ENCODE measurements at regions not wholly inside any gene's neighbourhood (a gene's known extent, or its start where the extent isn't known, plus 50 kb on each side); places are given as distances from the start of the nearest gene placed in this dataset.

DNA sequence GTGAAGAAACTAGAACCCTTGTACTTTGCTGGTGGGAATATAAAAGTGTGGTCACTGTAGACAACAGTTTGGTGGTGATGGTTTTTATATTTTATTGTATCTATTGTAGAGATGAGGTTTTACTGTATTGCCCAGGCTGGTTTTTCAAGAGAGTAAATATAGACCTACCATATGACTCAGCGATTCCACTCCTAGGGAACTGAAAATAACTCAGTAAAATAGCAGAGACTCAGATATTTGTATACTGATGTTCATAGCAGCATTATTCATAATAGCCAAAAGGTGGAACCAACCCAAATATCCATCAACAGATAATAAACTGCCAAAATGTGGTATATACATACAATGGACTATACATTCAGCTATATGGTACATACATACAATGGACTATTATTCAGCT, 68.8 kb upstream of the IL12A start:
- intact Hi-C loops (cut with DNase I): no loop called here
- DNase-seq (ENCODE audit: low spot score): no peak

DNA sequence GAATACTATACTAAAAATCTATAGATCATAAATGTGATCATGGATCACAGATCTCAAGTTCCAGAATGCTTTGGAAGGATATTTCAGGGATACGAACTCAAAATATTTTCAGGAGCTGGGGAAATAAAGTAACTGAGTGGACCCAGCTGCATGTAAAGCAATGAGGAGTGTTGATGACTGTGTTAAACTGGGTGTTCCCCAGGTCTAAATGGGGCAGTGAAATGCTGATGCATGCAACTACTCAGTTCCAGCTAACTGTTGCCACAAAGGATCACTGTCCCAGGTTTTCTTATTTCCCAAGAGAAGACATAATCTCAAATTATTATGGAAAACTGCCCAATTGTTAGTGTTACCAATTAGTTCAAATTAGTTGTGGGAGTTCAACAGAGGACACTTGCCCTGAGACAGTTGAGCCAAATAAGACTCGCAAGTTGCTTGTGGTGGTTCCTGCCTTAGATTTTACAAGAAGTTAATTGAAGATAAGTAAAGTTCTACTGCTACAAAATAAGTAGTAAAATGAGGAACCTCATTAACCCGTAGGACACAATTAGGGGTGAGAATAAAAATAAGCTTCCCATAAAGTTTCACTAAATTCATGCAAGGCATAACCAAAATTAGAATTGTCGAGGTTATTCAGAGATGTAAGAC, 66.3 kb upstream of the IL12A start:
- no peak for DNase-seq (ENCODE audit: low spot score)
- intact Hi-C loops (cut with DNase I): no loop called here

DNA sequence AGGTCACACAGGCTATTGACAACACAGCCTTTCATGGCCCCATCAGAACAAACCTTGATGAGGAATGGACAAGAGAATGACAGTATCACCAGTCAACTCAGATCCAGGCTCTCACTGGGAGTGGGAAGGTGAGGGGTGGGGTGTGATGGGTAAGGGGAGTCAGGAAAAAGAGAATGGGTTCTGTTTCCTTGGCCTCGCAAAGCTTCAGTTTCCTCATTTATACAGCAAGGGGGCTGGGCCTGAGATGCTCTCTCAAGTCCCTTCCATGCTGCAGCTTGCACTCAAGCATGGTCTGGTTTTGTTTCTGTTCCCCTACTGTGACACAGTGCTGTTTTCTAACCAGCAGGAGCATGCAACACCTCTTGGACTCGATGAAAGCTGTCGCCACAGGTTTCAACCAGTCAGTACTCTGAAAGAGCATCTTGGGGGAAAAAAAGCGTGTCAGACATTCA, 65.7 kb upstream of the IL12A start:
- no peak for DNase-seq (ENCODE audit: low spot score)
- intact Hi-C loops (cut with DNase I): no loop called here

DNA sequence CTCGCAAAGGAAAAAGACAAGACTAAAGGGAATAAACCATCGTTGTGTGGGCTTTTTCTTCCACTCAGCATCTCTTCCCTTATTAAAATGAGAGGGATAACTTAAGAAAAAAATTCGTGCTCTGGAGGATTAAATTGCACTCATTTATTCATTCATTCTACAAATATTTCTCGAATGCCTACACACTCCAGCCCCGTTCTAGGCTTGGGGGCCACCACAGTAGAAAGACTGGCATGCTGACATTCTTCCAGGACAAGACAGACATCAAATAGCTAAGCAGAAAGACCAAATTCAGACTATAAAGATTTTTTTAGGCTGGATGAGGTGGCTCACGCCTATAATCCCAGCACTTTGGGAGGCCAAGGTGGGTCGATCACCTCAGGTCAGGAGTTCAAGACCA, 65.3 kb upstream of the IL12A start:
- no peak for DNase-seq (ENCODE audit: low spot score)
- intact Hi-C loops (cut with DNase I): no loop called here

DNA sequence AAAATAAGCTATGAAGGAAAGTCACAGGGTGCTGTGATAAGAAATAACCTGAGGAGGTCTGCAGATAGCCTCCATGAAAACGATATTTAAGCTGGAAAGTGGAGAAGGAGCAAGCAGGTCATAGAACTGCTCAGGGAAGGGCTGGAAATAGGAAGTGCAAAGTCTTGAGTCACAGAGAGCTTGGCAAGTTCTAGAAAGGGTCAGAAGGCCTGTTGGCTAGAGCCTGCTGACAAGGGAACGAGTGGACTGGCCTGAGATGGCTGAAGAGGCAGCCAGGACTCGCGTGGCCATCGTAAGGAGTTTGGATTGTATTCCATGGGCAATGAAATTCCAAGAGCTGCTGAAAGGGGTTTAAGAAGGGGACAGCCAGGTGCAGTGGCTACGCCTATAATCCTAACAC, 64.7 kb upstream of the IL12A start:
- DNase-seq (ENCODE audit: low spot score): no peak
- intact Hi-C loops (cut with DNase I): no loop called here

DNA sequence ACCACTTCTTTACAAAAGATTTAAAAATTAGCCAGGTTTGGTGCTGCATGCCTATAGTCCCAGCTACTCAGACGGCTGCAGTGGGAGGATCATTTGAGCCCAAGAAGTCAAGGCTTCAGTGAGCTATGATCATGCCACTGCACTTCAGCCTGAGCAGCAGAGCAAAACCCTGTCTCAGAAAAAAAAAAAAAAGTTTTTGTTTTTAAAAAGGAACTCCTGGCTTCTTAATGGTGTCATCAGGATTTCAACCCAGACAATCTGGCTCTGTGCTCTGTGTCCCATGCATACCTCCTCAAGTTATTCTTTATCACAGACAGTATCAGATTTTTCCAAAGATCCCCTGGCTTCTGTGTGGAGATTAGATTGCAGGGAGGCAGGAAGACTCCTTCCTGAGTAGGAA, 64.2 kb upstream of the IL12A start:
- DNase-seq (ENCODE audit: low spot score): no peak
- intact Hi-C loops (cut with DNase I): no loop called here

DNA sequence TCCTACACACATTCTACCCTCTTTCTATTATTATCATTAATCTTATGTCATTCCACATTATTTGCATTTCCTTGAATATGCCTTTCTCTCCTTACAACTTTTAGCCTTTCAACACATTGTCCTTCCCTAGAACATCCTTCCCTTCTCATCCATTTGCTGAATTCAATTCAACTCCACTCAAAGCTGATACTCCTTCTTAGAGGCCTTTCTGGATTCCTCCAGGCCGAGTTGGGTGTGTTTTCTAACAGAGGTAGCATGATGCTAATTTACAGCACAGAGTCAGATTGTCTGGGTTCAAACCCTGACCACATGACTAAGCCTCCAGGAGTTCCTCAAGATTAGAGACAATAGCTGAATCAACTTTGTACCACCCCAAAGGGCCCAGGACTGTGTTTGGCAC, 63.4 kb upstream of the IL12A start:
- DNase-seq (ENCODE audit: low spot score): no peak
- intact Hi-C loops (cut with DNase I): no loop called here

DNA sequence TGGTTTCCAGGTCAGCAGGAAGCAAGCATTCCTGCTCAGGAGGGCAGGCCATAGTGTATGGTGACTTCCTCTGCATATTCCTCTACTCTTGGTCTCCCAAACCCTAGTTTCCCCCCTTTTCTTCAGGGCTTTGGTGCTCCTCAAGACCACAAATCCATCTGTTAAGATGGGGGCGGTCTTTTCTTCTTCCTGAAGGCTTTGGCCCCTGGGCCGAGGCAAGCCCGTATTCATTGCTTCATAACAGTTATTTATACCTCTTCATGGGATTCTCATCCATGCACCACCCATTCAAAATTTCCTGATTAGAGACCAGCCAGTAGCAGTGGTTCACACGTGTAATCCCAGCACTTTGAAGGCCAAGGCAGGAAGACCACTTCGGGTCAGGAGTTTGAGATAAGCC, 62.1 kb upstream of the IL12A start:
- no peak for DNase-seq (ENCODE audit: low spot score)
- intact Hi-C loops (cut with DNase I): no loop called here

DNA sequence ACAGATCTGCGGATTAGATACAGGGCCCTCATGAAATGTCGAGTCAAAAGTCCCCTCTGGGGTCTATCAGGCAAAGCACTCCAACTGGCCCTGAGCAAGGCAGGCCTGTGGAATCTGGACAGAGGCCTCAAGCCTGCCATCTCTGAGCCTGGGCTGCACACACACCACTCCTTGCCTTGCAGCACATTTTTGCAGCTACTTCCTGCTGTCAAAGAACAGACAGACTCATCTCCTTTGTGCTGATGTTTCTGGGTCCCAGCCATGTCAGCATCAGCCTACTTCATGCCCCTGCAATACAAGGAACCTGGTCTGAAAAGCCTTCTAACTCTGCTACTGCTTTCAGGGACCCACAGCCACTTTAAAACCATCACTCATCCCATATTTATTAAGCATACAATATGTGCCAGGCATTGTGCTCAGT, 60.6 kb upstream of the IL12A start:
- intact Hi-C loops (cut with DNase I): no loop called here
- no peak for DNase-seq (ENCODE audit: low spot score)

DNA sequence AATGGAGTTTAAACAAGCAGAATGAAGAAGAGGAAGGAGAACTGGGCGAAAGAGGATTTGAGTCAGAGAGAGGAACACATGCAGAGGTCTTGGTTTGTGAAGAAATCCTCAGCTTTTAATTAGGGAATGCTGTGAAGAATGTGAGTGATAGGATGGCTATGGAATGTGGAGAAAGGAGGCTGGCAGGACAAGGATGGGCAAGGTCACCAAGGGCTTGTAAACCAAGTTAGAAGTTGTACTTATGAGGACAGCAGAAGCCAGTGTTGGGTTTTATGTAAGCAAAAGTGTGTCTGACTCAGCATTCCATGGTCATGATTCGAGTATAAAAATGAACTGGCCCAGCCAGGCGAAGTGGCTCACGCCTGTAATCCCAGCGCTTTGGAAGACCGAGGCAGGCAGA, 60.0 kb upstream of the IL12A start:
- no peak for DNase-seq (ENCODE audit: low spot score)
- intact Hi-C loops (cut with DNase I): no loop called here

DNA sequence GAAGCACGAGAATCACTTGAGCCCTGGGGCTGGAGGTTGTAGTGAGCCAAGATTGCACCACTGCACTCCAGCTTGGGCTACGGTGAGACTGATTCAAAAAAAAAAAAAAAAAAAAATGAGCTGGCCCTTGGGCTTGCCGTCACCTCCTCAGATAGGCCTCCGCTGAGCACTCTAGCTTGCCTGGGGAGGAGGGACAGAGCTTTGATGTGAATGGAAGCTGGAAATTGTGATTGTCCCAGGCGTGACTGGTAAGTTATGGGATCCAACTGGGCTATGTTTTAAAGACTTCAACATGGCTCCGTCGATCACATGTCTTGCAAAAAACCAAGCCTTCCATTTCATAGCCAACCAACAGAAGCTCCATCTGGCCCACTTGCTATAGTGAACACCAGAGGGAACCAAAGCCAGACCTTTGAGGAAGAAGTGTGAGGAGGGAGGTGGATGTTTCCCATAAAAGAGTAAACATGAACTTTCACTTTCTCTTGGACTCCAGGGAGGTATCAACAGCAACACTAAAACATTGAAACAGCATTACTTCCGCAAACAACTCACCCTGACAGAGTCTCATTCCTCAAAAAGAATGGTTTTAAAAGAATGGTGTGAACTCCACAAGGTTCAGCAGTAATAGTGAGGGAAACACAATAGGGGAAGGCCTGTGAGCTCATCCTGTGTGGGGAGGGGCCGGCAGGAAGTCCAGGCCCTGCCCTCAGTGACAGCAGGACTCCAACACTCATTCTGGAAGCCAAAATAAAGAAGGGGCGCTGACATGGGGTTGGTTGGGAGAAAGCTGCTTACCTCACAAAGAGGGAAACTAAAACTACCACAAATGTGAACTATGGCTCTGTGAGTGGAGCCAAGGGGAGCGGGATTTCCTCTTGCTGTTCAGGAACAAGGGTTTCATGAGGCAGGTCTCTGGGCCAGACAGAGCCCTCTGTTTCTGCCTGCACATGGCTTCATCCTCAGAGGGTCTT, 59.2 kb upstream of the IL12A start:
- DNase-seq (ENCODE audit: low spot score): no peak
- intact Hi-C loops (cut with DNase I): no loop called here

DNA sequence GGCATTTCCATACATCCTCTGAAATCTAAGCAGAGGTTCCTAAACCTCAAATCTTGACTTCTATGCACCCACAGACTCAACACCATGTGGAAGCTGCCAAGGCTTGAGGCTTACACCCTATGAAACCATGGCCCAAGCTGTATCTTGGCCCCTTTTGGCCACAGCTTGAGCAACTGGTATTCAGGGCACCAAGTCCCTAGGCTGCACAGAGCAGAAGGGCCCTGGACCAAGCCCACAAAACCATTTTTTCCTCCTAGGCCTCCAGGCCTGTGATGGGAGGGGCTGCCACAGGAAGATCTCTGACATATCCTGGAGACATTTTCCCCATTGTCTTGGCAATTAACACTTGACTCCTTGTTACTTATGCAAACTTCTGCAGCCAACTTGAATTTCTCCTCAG, 54.4 kb upstream of the IL12A start:
- DNase-seq (ENCODE audit: low spot score): no peak
- intact Hi-C loops (cut with DNase I): no loop called here

DNA sequence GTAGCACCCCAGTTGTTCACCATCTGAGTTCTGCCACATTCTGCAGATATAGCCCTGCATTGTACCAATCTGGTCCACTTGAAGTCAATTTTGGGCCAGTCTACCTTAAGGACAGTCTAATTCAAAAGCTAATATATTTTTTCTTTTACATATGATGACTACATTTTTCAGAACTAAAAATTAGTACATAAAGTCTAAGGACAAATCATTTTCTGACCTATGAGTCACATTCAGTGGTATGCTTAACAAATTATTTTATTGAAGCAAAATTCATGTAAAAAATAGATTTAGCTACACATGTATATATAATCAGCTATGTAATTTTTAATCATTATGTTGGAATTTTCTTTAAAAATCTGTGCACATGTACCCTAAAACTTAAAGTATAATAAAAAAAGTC, 52.1 kb upstream of the IL12A start:
- DNase-seq (ENCODE audit: low spot score): no peak
- intact Hi-C loops (cut with DNase I): no loop called here

DNA sequence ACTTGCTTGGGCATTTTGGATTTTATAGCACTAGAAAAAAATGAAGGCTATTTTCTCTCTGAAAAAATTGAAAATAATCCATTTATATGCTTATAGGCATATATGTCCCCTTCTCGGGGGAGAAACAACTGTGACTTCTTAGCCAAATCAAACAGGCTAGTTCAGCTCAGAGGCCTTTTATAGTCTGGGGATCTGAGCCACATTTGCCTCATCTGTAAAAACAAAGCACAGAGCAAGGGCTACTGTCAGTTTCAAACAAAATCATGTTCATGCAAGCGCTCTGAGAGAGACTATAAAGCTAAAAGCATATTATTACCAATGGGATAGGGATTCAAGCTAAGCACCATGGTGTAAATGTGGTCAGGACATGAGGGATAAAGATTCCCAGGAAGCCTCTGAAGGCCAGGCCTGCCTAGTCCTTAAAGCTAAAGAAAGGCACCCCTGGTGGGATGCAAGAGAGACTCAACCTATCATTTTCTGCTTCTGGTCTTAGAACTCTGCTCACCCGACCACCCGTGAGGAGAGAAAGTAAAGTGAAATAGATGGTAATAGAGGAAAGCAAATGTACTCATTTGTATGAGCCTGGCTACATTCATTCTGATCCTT, 51.0 kb upstream of the IL12A start:
- no peak for DNase-seq (ENCODE audit: low spot score)
- intact Hi-C loops (cut with DNase I): no loop called here

DNA sequence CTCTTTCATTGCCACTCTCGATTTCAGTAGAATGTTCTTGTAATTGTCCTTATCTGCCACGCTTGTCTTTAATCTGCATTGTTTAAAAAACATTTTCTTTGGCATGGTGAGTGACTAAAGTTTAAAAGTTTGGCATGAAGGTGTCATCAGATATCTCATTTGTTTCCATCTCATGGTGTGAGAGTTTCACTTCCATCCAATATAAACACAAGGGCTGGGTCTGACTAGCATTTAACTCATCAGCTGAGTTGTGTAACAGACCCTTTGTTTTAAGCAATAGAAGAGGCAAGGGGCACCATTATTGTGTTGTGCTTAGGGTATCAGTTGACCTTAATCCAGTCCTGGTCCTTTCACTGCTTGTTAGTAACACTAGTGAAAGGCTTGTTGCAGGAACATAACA, 49.9 kb upstream of the IL12A start:
- intact Hi-C loops (cut with DNase I): no loop called here

More for the DNA sequence above, 49.9 kb upstream of the IL12A start:
- no peak for DNase-seq (ENCODE audit: low spot score)

Small RNA genes in the stretch of these regions (microRNA-seq; reads per million reads assigned to microRNA genes)
- gene MIR3919 (ENCODE audit: borderline microRNAs expressed in 2 of 2): 0 reads per million in 2 donors
